RPMI8226 (cell line): ENCODE measurements at regions not wholly inside any gene's neighbourhood (a gene's known extent, or its start where the extent isn't known, plus 50 kb on each side); places are given as distances from the start of the nearest gene placed in this dataset.

ENCODE experiments used
- DNase-seq: peaks from one replicate; pipeline ENCODE4 v3.0.0-alpha.2; 2015

- DNase-seq = no peak
These were observed 52.8 kb upstream of the DHX15 start for GRCh38 chr4:24637173-24637572.

GRCh38 chr4:24638396-24638875 is 54.1 kb upstream of the DHX15 start:
- no peak for DNase-seq

- DNase-seq = no peak
These were observed 55.4 kb upstream of the DHX15 start for GRCh38 chr4:24639714-24640113.

GRCh38 chr4:24640366-24640765 is 56.0 kb upstream of the DHX15 start:
- DNase-seq = no peak

DNA sequence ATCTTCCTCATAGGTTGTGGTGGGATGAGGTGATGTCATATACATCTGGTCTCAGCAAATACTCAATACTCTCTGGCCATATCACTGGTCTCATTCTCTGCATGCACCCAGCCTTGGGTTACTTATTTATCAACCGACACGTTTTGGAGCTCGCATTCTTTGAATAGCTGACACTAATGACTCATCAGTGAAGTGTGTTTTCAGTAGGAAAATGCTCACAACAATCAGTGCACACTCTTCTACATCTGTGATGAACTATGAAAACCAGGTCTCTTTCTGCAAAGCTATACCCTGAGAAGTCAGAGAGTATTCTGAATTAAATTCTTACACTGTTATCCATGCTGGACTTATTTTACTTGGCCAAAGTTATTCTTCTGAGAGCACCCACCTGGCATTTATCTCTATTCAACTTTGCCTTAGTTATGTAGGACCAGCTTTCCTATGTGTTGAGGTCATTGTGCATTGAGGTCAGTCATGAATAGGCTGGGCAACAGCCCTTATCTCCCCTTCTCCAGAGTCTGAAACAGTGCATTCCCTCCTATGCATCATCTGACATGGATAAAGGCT is 58.7 kb upstream of the DHX15 start:
- DNase-seq = no peak

- no peak for DNase-seq
These were observed 59.6 kb upstream of the DHX15 start for GRCh38 chr4:24643774-24644520.

DNA sequence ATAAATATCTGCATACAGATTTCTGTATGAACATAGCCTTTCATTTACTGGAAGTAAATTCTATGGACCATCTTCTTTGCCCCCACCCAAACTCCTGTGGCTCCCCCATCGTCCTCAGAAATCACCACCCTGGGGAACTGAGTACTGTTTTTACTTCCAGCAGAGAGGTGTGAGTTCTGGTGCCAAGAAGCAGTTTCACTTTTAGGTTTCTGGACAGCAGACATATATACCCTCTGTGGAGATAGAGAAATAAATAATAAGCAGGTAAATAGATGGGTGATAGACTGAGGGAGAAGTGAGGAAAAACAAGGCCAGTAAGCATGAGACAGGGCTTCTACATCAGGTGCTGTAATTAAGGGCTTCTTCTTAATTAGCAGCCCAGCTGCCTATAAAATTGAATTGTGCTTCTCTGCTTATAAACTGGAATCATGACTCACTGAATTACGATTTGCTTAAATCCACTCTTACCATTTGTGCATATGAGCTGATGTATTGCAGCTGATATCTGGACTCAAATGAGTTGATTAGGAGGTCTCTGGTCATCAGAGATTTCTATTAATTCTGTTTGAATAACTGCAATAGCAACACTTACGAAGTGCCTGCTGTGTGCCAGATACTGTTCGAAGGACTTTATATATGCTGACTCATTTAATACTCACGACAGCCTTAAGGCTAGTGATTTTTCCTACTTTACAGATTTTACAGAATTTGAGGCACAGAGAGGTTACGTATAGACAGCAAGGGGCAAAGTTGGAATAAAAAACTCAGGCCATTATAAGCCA is 60.8 kb upstream of the DHX15 start:
- no peak for DNase-seq

DNA sequence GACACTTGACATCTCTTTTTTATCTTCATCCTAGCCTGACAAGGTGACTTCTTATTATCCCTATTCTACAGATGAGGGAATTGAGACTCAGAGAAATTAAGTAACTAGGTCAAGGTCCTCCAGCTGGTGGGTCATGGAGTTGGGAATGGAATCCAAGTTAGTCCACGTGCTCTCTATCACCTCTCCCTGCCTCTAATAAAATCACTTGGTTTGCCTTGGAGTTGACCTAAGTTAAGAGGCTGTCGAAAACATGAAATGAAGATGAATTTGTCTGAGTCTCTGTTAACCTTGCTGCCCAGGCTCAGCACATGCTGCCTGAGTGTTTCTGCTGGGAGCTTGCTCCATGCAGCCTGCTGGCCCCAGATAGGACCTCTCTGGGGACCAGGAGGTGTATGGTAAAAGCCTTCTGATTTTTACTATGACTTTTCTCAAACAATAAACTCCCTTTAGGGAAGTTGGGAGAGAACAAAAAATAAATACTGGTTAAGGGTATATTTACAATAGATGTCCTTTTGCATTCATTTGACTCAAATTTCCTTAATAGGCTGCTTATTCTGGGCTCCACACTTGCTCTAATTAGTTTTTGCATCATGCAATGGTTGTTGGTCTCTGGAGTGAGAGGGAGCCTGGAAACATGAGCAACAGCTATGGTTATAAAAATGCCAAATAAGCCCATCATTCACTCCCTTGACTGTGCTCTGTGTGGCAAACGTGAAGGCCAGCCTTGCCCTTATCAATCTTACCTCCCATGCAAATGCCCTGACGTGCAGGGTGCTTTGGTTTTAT is 61.6 kb upstream of the DHX15 start:
- DNase-seq = no peak

GRCh38 chr4:24646798-24647460 is 62.6 kb upstream of the DHX15 start:
- DNase-seq = no peak

DNA sequence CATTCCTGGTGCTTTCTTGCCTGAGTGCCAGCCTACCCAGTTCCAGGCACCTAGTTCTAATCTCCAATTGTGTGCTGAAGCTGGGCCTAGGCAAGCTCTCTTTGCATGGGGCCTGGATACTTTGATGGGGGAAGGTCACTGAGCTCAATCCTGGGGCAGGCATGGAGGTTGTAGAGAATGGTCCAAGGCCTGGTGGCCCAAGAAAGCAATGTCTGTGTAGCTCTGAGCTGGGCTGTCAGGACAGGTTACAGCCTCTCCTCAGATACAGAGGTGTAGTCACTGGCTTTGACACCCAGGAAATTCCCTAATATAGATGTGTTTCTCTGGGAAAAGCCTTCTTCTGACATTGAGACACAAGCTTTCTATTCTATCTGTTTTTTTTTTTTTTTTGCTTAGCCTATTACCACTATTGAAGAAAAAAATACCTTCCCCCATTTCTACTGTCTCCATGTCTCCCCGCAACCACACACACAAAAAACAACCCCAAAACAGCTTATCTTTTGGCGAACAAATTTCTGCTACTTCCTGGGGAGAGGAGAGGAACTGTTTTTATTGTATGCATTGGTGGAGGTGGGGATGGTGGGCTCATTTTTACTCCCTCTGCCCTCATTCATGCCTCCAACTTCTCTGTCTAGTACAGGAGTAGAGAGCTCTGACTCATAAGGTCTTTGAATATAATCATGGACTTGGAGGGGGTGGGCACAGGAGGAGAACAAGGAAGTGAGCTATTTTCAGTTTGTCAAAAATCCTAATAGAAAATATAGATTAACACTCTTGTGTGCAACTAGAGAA is 66.7 kb upstream of the DHX15 start:
- DNase-seq = no peak

GRCh38 chr4:24655326-24655725 is 71.0 kb upstream of the DHX15 start:
- no peak for DNase-seq

- DNase-seq = no peak
These were observed 71.6 kb upstream of the DHX15 start for GRCh38 chr4:24655971-24656370.

DNA sequence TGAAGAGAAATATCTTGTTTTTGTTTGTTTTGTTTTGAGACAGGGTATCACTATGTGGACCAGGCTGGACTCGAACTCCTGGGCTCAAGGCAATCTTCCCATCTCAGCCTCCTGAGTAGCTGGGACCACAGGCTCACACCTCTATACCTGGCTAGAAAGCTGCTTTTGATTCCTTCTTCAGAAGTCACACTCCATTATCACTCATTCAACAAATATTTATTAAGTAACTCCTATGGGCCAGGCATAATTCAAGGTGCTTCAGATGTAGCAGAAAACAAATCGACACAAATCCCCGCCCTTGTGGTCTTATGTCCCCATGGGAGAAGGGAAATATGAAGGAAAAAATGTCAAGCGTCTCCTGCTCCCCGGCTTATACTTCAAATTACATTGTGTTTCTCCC is 72.6 kb upstream of the DHX15 start:
- no peak for DNase-seq

GRCh38 chr4:24657768-24658617 is 73.6 kb upstream of the DHX15 start:
- peak; percentile 4 for DNase-seq

DNA sequence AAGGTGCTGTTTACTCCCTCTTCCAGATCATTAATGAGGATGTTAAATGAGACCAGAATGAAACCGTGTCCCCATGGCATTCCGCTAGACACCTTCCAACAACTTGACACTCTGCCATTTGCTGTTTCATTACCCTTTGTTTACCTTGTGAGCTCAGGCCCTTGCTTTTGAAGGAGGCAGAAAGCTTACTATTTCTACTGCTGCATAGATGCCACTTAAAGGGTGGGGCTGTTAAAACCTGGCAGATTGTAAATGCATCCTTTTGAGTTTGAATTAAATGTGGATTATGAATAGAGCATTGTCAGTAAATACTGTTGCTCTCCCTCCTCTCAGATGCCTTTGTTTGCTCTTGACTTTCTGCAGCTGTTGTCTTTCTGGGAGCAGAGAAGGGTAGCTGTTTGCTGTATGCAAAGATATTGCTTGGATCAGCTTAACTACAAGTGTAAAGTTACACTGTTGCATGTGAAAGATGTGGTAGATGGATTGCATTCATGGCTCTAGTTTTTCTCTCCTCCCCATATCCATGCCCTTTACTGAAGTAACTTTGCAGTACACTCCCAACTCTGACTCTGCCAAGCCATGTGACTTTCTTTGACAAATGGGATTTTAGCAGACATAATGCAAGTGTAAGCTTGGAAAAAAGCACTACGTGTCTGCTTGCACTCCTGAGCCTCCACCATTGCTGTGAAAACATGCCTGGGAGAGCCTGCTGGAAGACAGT is 75.0 kb upstream of the DHX15 start:
- DNase-seq = no peak

DNA sequence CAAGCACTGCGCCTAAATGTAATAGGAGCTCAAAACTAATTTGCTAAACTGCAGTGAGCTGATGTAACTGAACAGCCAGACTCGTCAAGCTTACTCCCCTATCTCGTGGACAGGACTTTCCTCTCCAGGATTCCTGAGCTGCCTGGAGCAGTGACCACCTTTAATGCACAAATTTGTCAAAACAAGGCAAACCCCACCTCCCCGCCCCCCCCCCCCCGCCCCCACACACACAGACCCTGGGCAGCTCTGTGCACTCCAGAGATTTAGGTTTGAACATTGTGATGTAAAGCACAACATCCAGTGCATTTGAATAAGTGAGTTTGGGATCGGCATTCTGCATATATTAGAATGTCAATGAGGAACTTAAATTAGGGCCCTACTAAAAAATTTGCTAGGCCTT is 77.7 kb upstream of the DHX15 start:
- no peak for DNase-seq

DNA sequence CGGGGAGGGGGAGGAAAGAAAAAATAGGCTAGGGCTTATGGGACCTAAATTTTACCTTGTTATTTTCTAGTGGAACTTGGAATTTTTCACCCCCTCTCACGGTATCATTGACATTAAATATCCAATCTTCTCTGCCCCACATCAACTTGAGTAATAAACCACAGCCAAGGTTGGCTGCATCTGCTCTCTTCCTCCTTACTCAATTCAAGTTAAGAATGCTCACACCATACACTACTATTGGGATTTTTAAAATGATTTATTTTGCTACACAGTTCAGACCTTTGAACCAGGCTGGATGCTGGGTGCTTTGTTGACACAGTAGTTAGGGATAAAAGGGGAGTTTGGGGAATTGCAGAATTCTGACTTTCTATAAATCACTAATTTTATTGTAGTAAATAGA is 78.2 kb upstream of the DHX15 start:
- DNase-seq = no peak

DNA sequence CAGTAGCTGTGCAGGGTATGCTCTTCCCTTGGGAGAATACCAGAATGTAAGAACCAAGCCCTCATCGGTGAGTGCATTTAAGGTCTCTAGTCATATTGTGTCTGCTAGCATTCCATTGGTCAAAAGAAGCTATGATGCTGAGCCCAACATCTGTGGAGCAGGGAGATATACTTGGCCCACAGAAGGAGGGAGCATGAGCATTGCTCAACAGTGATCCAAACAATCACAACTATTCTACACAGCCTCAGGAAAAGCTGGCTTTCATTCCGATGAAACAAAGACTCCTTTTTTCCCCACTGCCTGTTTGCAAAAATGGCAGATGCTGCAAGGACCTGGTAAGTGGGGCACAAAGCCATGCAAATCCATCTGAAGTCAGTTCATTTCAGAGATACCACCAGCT is 80.6 kb upstream of the DHX15 start:
- no peak for DNase-seq

- no peak for DNase-seq
These were observed 82.0 kb upstream of the DHX15 start for GRCh38 chr4:24666316-24666715.

- no peak for DNase-seq
These were observed 82.6 kb upstream of the DHX15 start for GRCh38 chr4:24666816-24667477.
